ENCODE measurements at regions not wholly inside any gene's neighbourhood (a gene's known extent, or its start where the extent isn't known, plus 50 kb on each side); places are given as distances from the start of the nearest gene placed in this dataset.

GRCh38 chr1:30169269-30169668 lies 554.1 kb downstream of the MATN1 start:
- H3K4me1 ChIP-seq (ENCODE audit: control insufficient read depth in 1 of 2, insufficient read depth in 1 of 2, low read depth in 1 of 2, low read length in 1 of 2), result no peaks in the 10 kb centered on the region
- no peak overlapping the region for H3K4me3 ChIP-seq (ENCODE audit: low read depth in 1 of 2, low read length in 1 of 2)
- TF ChIP-seq, protein P1, sequence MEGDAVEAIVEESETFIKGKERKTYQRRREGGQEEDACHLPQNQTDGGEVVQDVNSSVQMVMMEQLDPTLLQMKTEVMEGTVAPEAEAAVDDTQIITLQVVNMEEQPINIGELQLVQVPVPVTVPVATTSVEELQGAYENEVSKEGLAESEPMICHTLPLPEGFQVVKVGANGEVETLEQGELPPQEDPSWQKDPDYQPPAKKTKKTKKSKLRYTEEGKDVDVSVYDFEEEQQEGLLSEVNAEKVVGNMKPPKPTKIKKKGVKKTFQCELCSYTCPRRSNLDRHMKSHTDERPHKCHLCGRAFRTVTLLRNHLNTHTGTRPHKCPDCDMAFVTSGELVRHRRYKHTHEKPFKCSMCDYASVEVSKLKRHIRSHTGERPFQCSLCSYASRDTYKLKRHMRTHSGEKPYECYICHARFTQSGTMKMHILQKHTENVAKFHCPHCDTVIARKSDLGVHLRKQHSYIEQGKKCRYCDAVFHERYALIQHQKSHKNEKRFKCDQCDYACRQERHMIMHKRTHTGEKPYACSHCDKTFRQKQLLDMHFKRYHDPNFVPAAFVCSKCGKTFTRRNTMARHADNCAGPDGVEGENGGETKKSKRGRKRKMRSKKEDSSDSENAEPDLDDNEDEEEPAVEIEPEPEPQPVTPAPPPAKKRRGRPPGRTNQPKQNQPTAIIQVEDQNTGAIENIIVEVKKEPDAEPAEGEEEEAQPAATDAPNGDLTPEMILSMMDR (IDR thresholded peaks at IDR 0.05), result no peak
- H3K27ac ChIP-seq, result no peak overlapping the region
- H3K9me3 ChIP-seq, result no peaks in the 10 kb centered on the region
- H3K36me3 ChIP-seq, result no peaks in the 10 kb centered on the region
- peaks cover 47% of the 10 kb centered on the region for H3K27me3 ChIP-seq

GRCh38 chr1:30166174-30166573 lies 557.2 kb downstream of the MATN1 start:
- TF ChIP-seq, protein P1 (IDR thresholded peaks at IDR 0.05), result no peak
- Histone ChIP-seq H3K27ac (no peak overlapping the region), H3K36me3 (no peaks in the 10 kb centered on the region), H3K4me1 (ENCODE audit: control insufficient read depth in 1 of 2, insufficient read depth in 1 of 2, low read depth in 1 of 2, low read length in 1 of 2) (no peaks in the 10 kb centered on the region), H3K27me3 (peaks cover 50% of the 10 kb centered on the region), H3K4me3 (ENCODE audit: low read depth in 1 of 2, low read length in 1 of 2) (no peak overlapping the region), H3K9me3 (no peaks in the 10 kb centered on the region)

DNA sequence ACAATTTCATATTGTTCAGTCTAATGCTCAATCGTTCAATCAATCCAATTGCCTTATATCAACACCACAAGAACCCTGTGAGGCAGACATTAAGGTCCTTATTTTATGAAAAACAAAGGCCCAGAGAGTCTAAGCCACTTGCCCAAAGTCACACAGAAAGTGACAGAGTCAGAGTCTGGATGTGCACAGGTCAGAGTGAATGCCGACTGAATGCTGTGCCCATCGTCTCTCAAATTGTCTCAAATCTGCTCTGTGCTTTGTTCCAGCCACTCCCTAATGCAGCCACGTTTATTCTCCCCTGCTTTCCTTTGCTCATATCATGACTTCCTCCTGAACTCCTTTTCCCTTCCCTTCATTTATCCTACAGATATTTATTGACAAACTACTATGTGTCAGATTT lies 558.3 kb downstream of the MATN1 start:
- Histone ChIP-seq H3K27me3 (peaks cover 41% of the 10 kb centered on the region), H3K4me3 (ENCODE audit: low read depth in 1 of 2, low read length in 1 of 2) (no peak overlapping the region), H3K9me3 (no peaks in the 10 kb centered on the region), H3K36me3 (no peaks in the 10 kb centered on the region), H3K27ac (no peak overlapping the region), H3K4me1 (ENCODE audit: control insufficient read depth in 1 of 2, insufficient read depth in 1 of 2, low read depth in 1 of 2, low read length in 1 of 2) (no peaks in the 10 kb centered on the region)
- TF ChIP-seq, protein P1 (IDR thresholded peaks at IDR 0.05), result no peak

DNA sequence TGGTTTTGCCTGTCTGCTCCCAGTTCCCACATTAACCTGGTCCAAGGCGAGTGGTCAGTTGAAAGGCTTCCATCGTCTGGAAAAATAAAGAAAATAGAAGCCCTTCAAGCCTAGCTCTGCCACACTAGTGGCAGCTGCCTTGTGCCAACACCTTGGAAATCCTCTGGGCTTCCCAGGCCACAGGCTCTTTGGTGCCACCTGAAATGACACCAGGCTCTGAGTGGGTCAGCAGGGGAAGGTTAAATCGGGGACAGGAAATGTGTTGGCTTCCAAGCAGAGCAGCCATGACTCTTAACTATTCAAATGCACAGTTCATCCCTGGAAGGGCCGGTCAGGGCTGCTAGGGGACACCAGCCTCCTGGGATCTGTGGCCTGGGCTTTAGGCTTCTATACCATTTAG lies 558.7 kb downstream of the MATN1 start:
- H3K36me3 ChIP-seq, result no peaks in the 10 kb centered on the region
- H3K27ac ChIP-seq, result no peak overlapping the region
- TF ChIP-seq, protein P1 (IDR thresholded peaks at IDR 0.05), result no peak
- peaks cover 37% of the 10 kb centered on the region for H3K27me3 ChIP-seq
- no peak overlapping the region for H3K4me3 ChIP-seq (ENCODE audit: low read depth in 1 of 2, low read length in 1 of 2)
- no peaks in the 10 kb centered on the region for H3K4me1 ChIP-seq (ENCODE audit: control insufficient read depth in 1 of 2, insufficient read depth in 1 of 2, low read depth in 1 of 2, low read length in 1 of 2)
- no peaks in the 10 kb centered on the region for H3K9me3 ChIP-seq

GRCh38 chr1:30162565-30162964 lies 560.8 kb downstream of the MATN1 start:
- no peaks in the 10 kb centered on the region for H3K4me1 ChIP-seq (ENCODE audit: control insufficient read depth in 1 of 2, insufficient read depth in 1 of 2, low read depth in 1 of 2, low read length in 1 of 2)
- no peak overlapping the region for H3K27ac ChIP-seq
- TF ChIP-seq, protein P1 (IDR thresholded peaks at IDR 0.05), result no peak
- no peaks in the 10 kb centered on the region for H3K36me3 ChIP-seq
- no peak overlapping the region for H3K4me3 ChIP-seq (ENCODE audit: low read depth in 1 of 2, low read length in 1 of 2)
- peaks cover 35% of the 10 kb centered on the region for H3K27me3 ChIP-seq
- no peaks in the 10 kb centered on the region for H3K9me3 ChIP-seq

DNA sequence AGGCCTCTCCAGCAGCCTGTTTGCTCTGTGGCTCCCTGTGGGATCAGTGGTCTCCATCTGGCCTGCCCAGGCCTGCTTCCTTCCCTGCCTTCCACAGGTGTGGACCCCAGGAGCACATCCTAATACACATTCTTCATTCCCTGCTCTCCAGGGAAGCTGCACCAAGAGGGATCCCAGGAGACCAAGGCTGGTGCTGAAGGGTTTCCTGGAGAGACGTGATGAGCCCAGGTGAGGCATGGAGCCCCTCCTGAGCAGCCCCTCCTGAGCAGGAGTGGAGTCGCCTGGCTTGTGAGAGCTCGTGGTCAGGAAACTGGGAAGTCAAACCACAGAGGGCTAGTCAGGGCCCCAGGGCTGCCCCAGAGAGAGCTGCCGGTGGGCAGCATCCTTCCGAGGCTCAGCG lies 561.4 kb downstream of the MATN1 start:
- no peak overlapping the region for H3K27ac ChIP-seq
- TF ChIP-seq, protein P1 (IDR thresholded peaks at IDR 0.05), result no peak
- no peaks in the 10 kb centered on the region for H3K4me1 ChIP-seq (ENCODE audit: control insufficient read depth in 1 of 2, insufficient read depth in 1 of 2, low read depth in 1 of 2, low read length in 1 of 2)
- no peaks in the 10 kb centered on the region for H3K36me3 ChIP-seq
- H3K4me3 ChIP-seq (ENCODE audit: low read depth in 1 of 2, low read length in 1 of 2), result no peak overlapping the region
- no peaks in the 10 kb centered on the region for H3K9me3 ChIP-seq
- peaks cover 32% of the 10 kb centered on the region for H3K27me3 ChIP-seq
